T-cell (primary cell): ENCODE measurements at regions not wholly inside any gene's neighbourhood (a gene's known extent, or its start where the extent isn't known, plus 50 kb on each side); places are given as distances from the start of the nearest gene placed in this dataset.

Experiments used
- ATAC-seq, 4 experiments: fragments of 200-7000 bp in 3 of 4; fragments of 150-1000 bp in 1 of 4; cut with Tn5 transposase; replicated peaks in 1 of 4; 1 replicate in 3 of 4; 2 replicates in 1 of 4; pipeline ENCODE4 v1.10.0; 2021; ENCODE audit warnings: moderate library complexity in 3 of 4, mild to moderate bottlenecking in 2 of 4, moderate number of reproducible peaks in 1 of 4
- CTCF ChIA-PET, 2 donors: fragments of 300-600 bp; sonication (Branson Sonifier 250); formaldehyde crosslinking; loops; one replicate each; lab custom pipeline; 2022; ENCODE audit warnings: antibody characterized with exemption in 2 of 2; lab: Charles Lee
- POLR2A ChIA-PET, 2 donors: fragments of 300-600 bp; sonication (Branson Sonifier 250); formaldehyde crosslinking; loops; one replicate each; lab custom pipeline; 2022; ENCODE audit warnings: antibody characterized with exemption in 2 of 2; lab: Charles Lee
- DNase-seq, 35 experiments: peaks; one replicate each; pipeline versions ENCODE4 v3.0.0 to v3.0.0-alpha.2; 2013 to 2023
- H3K27ac ChIP-seq: one replicate; pipeline ENCODE4 v1.5.1; 2013; ENCODE audit warnings: low read length
- H3K27me3 ChIP-seq, 2 experiments: replicated peaks in 1 of 2; 1 replicate in 1 of 2; 2 replicates in 1 of 2; pipeline versions ENCODE4 v1.6.1 to v1.7.0; 2013; ENCODE audit warnings: low read length in 1 of 2, mixed read lengths in 1 of 2; ENCODE audit not compliant: control insufficient read depth in 2 of 2, insufficient read depth in 2 of 2; ENCODE audit errors: extremely low read depth in 1 of 2
- H3K36me3 ChIP-seq, 2 donors: 1 replicate in 1 of 2; 2 replicates in 1 of 2; pipeline versions ENCODE4 v1.6.1 to v1.7.0; 2013; ENCODE audit warnings: low read length in 1 of 2; ENCODE audit not compliant: control insufficient read depth in 2 of 2, insufficient read depth in 1 of 2; ENCODE audit errors: extremely low read depth in 1 of 2
- H3K4me1 ChIP-seq, 2 experiments: 1 replicate in 1 of 2; 2 replicates in 1 of 2; pipeline versions ENCODE4 v1.6.1 to v1.7.0; 2013; ENCODE audit warnings: low read length in 2 of 2, mixed read lengths in 1 of 2; ENCODE audit not compliant: insufficient read depth in 2 of 2, control insufficient read depth in 1 of 2; ENCODE audit errors: extremely low read depth in 1 of 2
- H3K4me3 ChIP-seq, 2 donors: 1 replicate in 1 of 2; 2 replicates in 1 of 2; pipeline versions ENCODE4 v1.5.1 to v1.7.0; 2013; ENCODE audit warnings: mild to moderate bottlenecking in 2 of 2, low read length in 1 of 2, moderate library complexity in 1 of 2; ENCODE audit not compliant: control insufficient read depth in 1 of 2; ENCODE audit errors: extremely low read depth in 1 of 2
- H3K9me3 ChIP-seq: 2 replicates; pipeline ENCODE4 v1.7.0; 2013
- H3K27ac Mint-ChIP-seq, 2 donors: one replicate each; pipeline ENCODE4 v1.8.0; 2020 to 2021; ENCODE audit warnings: mild to moderate bottlenecking in 2 of 2, mixed read lengths in 2 of 2
- H3K27me3 Mint-ChIP-seq, 2 donors: one replicate each; pipeline ENCODE4 v1.8.0; 2021 to 2022; ENCODE audit warnings: mixed read lengths in 2 of 2
- H3K36me3 Mint-ChIP-seq: one replicate; pipeline ENCODE4 v1.8.0; 2021; ENCODE audit warnings: mixed read lengths
- H3K4me1 Mint-ChIP-seq, 3 donors: one replicate each; pipeline ENCODE4 v1.8.0; 2020 to 2022; ENCODE audit warnings: mixed read lengths in 3 of 3, mild to moderate bottlenecking in 1 of 3
- H3K4me3 Mint-ChIP-seq, 3 donors: one replicate each; pipeline ENCODE4 v1.8.0; 2020 to 2022; ENCODE audit warnings: mild to moderate bottlenecking in 3 of 3, mixed read lengths in 3 of 3, moderate library complexity in 3 of 3
- H3K9me3 Mint-ChIP-seq, 3 donors: one replicate each; pipeline ENCODE4 v1.8.0; 2020 to 2022; ENCODE audit warnings: mixed read lengths in 3 of 3
- WGBS: methylation state at CpG from one replicate; pipeline ENCODE4 v1.1.5; 2013; ENCODE audit warnings: missing lambda C conversion rate; ENCODE audit not compliant: insufficient coverage; 5-methylcytosine and 5-hydroxymethylcytosine counted together

- no peaks in the 10 kb centered on the region for H3K4me1 ChIP-seq
- DNase-seq: no peak
- ChIA-PET CTCF (no interaction called here), POLR2A (no interaction called here)
- no peak for ATAC-seq
- H3K4me3 Mint-ChIP-seq: no peak overlapping the region
- H3K27ac Mint-ChIP-seq: no peak overlapping the region
- H3K27me3 Mint-ChIP-seq: no peaks in the 10 kb centered on the region
- no peaks in the 10 kb centered on the region for H3K36me3 ChIP-seq
- H3K9me3 Mint-ChIP-seq: peaks cover 0 to 8% (median 3%) of the 10 kb centered on the region in 3 donors
- H3K27me3 ChIP-seq: no peaks in the 10 kb centered on the region
- H3K4me3 ChIP-seq: no peak overlapping the region
- H3K4me1 Mint-ChIP-seq: no peaks in the 10 kb centered on the region
- no peaks in the 10 kb centered on the region for H3K36me3 Mint-ChIP-seq
- no peak overlapping the region for H3K27ac ChIP-seq
- no peaks in the 10 kb centered on the region for H3K9me3 ChIP-seq
Observed at GRCh38 chr6:94487371-94487770, 1068.0 kb upstream of the EPHA7 start.

- Mint-ChIP-seq H3K4me3 (no peak overlapping the region), H3K4me1 (no peaks in the 10 kb centered on the region), H3K27ac (no peak overlapping the region), H3K36me3 (no peaks in the 10 kb centered on the region), H3K27me3 (no peaks in the 10 kb centered on the region), H3K9me3 (peaks cover 10 to 14% (median 12%) of the 10 kb centered on the region in 3 donors)
- Histone ChIP-seq H3K27me3 (no peaks in the 10 kb centered on the region), H3K4me3 (no peak overlapping the region), H3K36me3 (no peaks in the 10 kb centered on the region), H3K9me3 (no peaks in the 10 kb centered on the region), H3K27ac (no peak overlapping the region), H3K4me1 (no peaks in the 10 kb centered on the region)
- CTCF ChIA-PET: no interaction called here
- DNase-seq (no peak), ATAC-seq (no peak)
- POLR2A ChIA-PET: interaction anchor here in 1 of 2 donors (0.6 kb wide), 1 partner anchor 11 kb away, joined by 4 read pairs; no protein-coding TSS in a partner anchor
- 83% methylated on average over 1 of the region's 3 CpGs for WGBS
Observed at GRCh38 chr6:94478133-94479005, 1059.0 kb upstream of the EPHA7 start.

- no peak for DNase-seq
- Histone ChIP-seq H3K4me1 (no peaks in the 10 kb centered on the region), H3K9me3 (no peaks in the 10 kb centered on the region), H3K36me3 (no peaks in the 10 kb centered on the region), H3K4me3 (no peak overlapping the region), H3K27me3 (no peaks in the 10 kb centered on the region), H3K27ac (no peak overlapping the region)
- no peak for ATAC-seq
- H3K36me3 Mint-ChIP-seq: no peaks in the 10 kb centered on the region
- H3K4me3 Mint-ChIP-seq: no peak overlapping the region
- H3K27me3 Mint-ChIP-seq: no peaks in the 10 kb centered on the region
- H3K4me1 Mint-ChIP-seq: no peaks in the 10 kb centered on the region
- H3K27ac Mint-ChIP-seq: no peak overlapping the region
- POLR2A ChIA-PET: no interaction called here
- peaks cover 4 to 13% (median 6%) of the 10 kb centered on the region in 3 donors for H3K9me3 Mint-ChIP-seq
- CTCF ChIA-PET: interaction anchor here in 1 of 2 donors (0.6 kb wide), 1 partner anchor 1633 kb away, joined by 3 read pairs; no protein-coding TSS in a partner anchor
Observed at GRCh38 chr6:94468830-94469229, 1049.5 kb upstream of the EPHA7 start.

GRCh38 chr6:94464018-94464510, 1044.7 kb upstream of the EPHA7 start:
- no peaks in the 10 kb centered on the region for H3K27me3 ChIP-seq
- no CpG with 5 or more reads among the region's 3 CpGs for WGBS
- no peaks in the 10 kb centered on the region for H3K9me3 ChIP-seq
- H3K27ac ChIP-seq: no peak overlapping the region
- no peak overlapping the region for H3K4me3 Mint-ChIP-seq
- H3K36me3 ChIP-seq: no peaks in the 10 kb centered on the region
- no peak for ATAC-seq
- H3K4me1 Mint-ChIP-seq: no peaks in the 10 kb centered on the region
- DNase-seq: no peak
- CTCF ChIA-PET: no interaction called here
- POLR2A ChIA-PET: no interaction called here
- H3K9me3 Mint-ChIP-seq: peaks cover 6 to 24% (median 12%) of the 10 kb centered on the region in 3 donors
- H3K36me3 Mint-ChIP-seq: no peaks in the 10 kb centered on the region
- H3K27me3 Mint-ChIP-seq: no peaks in the 10 kb centered on the region
- no peak overlapping the region for H3K27ac Mint-ChIP-seq
- no peak overlapping the region for H3K4me3 ChIP-seq
- no peaks in the 10 kb centered on the region for H3K4me1 ChIP-seq

GRCh38 chr6:94463306-94463705, 1043.9 kb upstream of the EPHA7 start:
- no peaks in the 10 kb centered on the region for H3K36me3 Mint-ChIP-seq
- Histone ChIP-seq H3K4me1 (no peaks in the 10 kb centered on the region), H3K27me3 (no peaks in the 10 kb centered on the region), H3K36me3 (no peaks in the 10 kb centered on the region), H3K27ac (no peak overlapping the region), H3K9me3 (no peaks in the 10 kb centered on the region), H3K4me3 (no peak overlapping the region)
- H3K27me3 Mint-ChIP-seq: no peaks in the 10 kb centered on the region
- DNase-seq (no peak), ATAC-seq (no peak)
- no CpG with 5 or more reads among the region's 1 CpG for WGBS
- peaks cover 4 to 24% (median 9%) of the 10 kb centered on the region in 3 donors for H3K9me3 Mint-ChIP-seq
- ChIA-PET CTCF (no interaction called here), POLR2A (no interaction called here)
- H3K4me3 Mint-ChIP-seq: no peak overlapping the region
- no peak overlapping the region for H3K27ac Mint-ChIP-seq
- no peaks in the 10 kb centered on the region for H3K4me1 Mint-ChIP-seq

- ATAC-seq: no peak
- Mint-ChIP-seq H3K4me3 (no peak overlapping the region), H3K36me3 (no peaks in the 10 kb centered on the region), H3K9me3 (peaks cover 4 to 24% (median 8%) of the 10 kb centered on the region in 3 donors), H3K27ac (no peak overlapping the region), H3K4me1 (no peaks in the 10 kb centered on the region), H3K27me3 (no peaks in the 10 kb centered on the region)
- Histone ChIP-seq H3K4me3 (no peak overlapping the region), H3K27me3 (no peaks in the 10 kb centered on the region), H3K36me3 (no peaks in the 10 kb centered on the region), H3K9me3 (no peaks in the 10 kb centered on the region), H3K27ac (no peak overlapping the region), H3K4me1 (no peaks in the 10 kb centered on the region)
- POLR2A ChIA-PET: no interaction called here
- CTCF ChIA-PET: no interaction called here
- no peak for DNase-seq
Observed at GRCh38 chr6:94462231-94462630, 1042.9 kb upstream of the EPHA7 start.
